DND-41 (cell line): ENCODE measurements at regions not wholly inside any gene's neighbourhood (a gene's known extent, or its start where the extent isn't known, plus 50 kb on each side); places are given as distances from the start of the nearest gene placed in this dataset.

ENCODE experiments used
- ATAC-seq: fragments of 200-7000 bp; cut with Tn5 transposase; 3 replicates; pipeline ENCODE4 v1.9.1; 2021; ENCODE audit warnings: low read depth; ENCODE audit not compliant: insufficient read depth
- DNase-seq: peaks from one replicate; pipeline ENCODE4 v3.0.0-alpha.2; 2020
- H2AFZ ChIP-seq: 2 replicates; pipeline ENCODE4 v1.6.0; 2012; ENCODE audit warnings: low read depth, low read length
- H3K27ac ChIP-seq: 2 replicates; pipeline ENCODE4 v1.5.1; 2012; ENCODE audit warnings: low read length, inconsistent platforms
- H3K27me3 ChIP-seq: fragments of 200-600 bp; sonication (generic); 2 replicates; pipeline ENCODE4 v1.6.0; 2012; ENCODE audit warnings: low read length, mild to moderate bottlenecking, inconsistent platforms; ENCODE audit not compliant: insufficient read depth, poor library complexity
- H3K36me3 ChIP-seq: 2 replicates; pipeline ENCODE4 v1.5.1; 2012; ENCODE audit warnings: low read length, inconsistent platforms; ENCODE audit not compliant: insufficient read depth
- H3K4me1 ChIP-seq: 2 replicates; pipeline ENCODE4 v1.5.1; 2012; ENCODE audit warnings: mild to moderate bottlenecking, low read length; ENCODE audit not compliant: insufficient read depth
- H3K4me2 ChIP-seq: 2 replicates; pipeline ENCODE4 v1.6.0; 2012; ENCODE audit warnings: mild to moderate bottlenecking, moderate library complexity, low read length, inconsistent platforms; ENCODE audit not compliant: insufficient read depth
- H3K4me3 ChIP-seq, 2 experiments: fragments of 200-600 bp in 1 of 2; shearing (Covaris generic) in 1 of 2; 2 replicates each; pipeline ENCODE4 v1.5.1; 2012 to 2016; ENCODE audit warnings: inconsistent platforms in 2 of 2, low read length in 2 of 2, mild to moderate bottlenecking in 2 of 2, low read depth in 1 of 2, moderate library complexity in 1 of 2
- H3K79me2 ChIP-seq: 2 replicates; pipeline ENCODE4 v1.6.0; 2012; ENCODE audit warnings: low read length, inconsistent platforms; ENCODE audit not compliant: insufficient read depth
- H3K9ac ChIP-seq: 2 replicates; pipeline ENCODE4 v1.6.0; 2012; ENCODE audit warnings: low read depth, mild to moderate bottlenecking, inconsistent platforms, low read length, moderate library complexity
- H3K9me3 ChIP-seq: 2 replicates; pipeline ENCODE4 v1.5.1; 2012; ENCODE audit warnings: low read length, moderate library complexity, mild to moderate bottlenecking, inconsistent platforms; ENCODE audit not compliant: insufficient read depth, severe bottlenecking
- H4K20me1 ChIP-seq: 2 replicates; pipeline ENCODE4 v1.6.0; 2012; ENCODE audit warnings: low read length; ENCODE audit not compliant: insufficient read depth
- CTCF ChIP-seq: IDR thresholded peaks from 2 replicates; pipeline ENCODE4 v1.5.1; 2012; ENCODE audit warnings: borderline replicate concordance, low read length, moderate library complexity, mild to moderate bottlenecking; ENCODE audit not compliant: poor library complexity, severe bottlenecking; ENCODE audit errors: extremely low read depth
- EZH2 ChIP-seq: IDR thresholded peaks from 3 replicates; pipeline ENCODE4 v1.6.1; 2012; ENCODE audit warnings: borderline replicate concordance, low read depth, mild to moderate bottlenecking, moderate library complexity, low read length, inconsistent platforms; ENCODE audit not compliant: severe bottlenecking

- Histone ChIP-seq H3K27ac (no peak overlapping the region), H4K20me1 (no peaks in the 10 kb centered on the region), H3K4me3 (no peak overlapping the region), H3K9ac (no peak overlapping the region), H3K79me2 (no peaks in the 10 kb centered on the region), H3K4me2 (no peak overlapping the region), H3K36me3 (no peaks in the 10 kb centered on the region), H2AFZ (no peak overlapping the region), H3K4me1 (peaks cover 5% of the 10 kb centered on the region; the same call in 1 of the 2 replicates), H3K27me3 (no peaks in the 10 kb centered on the region), H3K9me3 (no peaks in the 10 kb centered on the region)
- ATAC-seq (no peak), DNase-seq (no peak)
- TF ChIP-seq EZH2 (no peak), CTCF (no peak)
Measured at GRCh38 chr9:79985264-79985663, 413.5 kb downstream of the TLE4 start.

GRCh38 chr9:79984429-79985067, 412.8 kb downstream of the TLE4 start:
- H3K27me3 ChIP-seq, result no peaks in the 10 kb centered on the region
- no peaks in the 10 kb centered on the region for H3K36me3 ChIP-seq
- ATAC-seq (no peak), DNase-seq (no peak)
- TF ChIP-seq CTCF, result no peak
- TF ChIP-seq EZH2, result no peak
- H3K9me3 ChIP-seq, result no peaks in the 10 kb centered on the region
- no peak overlapping the region for H3K9ac ChIP-seq
- no peak overlapping the region for H3K4me2 ChIP-seq
- H3K4me3 ChIP-seq, result no peak overlapping the region
- H4K20me1 ChIP-seq, result no peaks in the 10 kb centered on the region
- no peaks in the 10 kb centered on the region for H3K79me2 ChIP-seq
- no peak overlapping the region for H3K27ac ChIP-seq
- H3K4me1 ChIP-seq, result peaks cover 5% of the 10 kb centered on the region; the same call in 1 of the 2 replicates
- no peak overlapping the region for H2AFZ ChIP-seq

GRCh38 chr9:79980432-79980831, 408.7 kb downstream of the TLE4 start:
- no peak overlapping the region for H2AFZ ChIP-seq
- ATAC-seq, result no peak

More at GRCh38 chr9:79980432-79980831, 408.7 kb downstream of the TLE4 start:
- DNase-seq, result no peak
- Histone ChIP-seq H3K4me2 (no peak overlapping the region), H3K9me3 (no peaks in the 10 kb centered on the region), H3K4me3 (no peak overlapping the region), H3K79me2 (no peaks in the 10 kb centered on the region), H3K27me3 (no peaks in the 10 kb centered on the region), H3K9ac (no peak overlapping the region), H4K20me1 (no peaks in the 10 kb centered on the region), H3K4me1 (peaks cover 5% of the 10 kb centered on the region; the same call in 1 of the 2 replicates), H3K36me3 (no peaks in the 10 kb centered on the region), H3K27ac (no peak overlapping the region)
- TF ChIP-seq EZH2 (no peak), CTCF (no peak)
